Activated CD8-positive, alpha-beta T cell treated with anti-CD3 and anti-CD28 coated beads, Interleukin-2, amount 10 ng/mL, durations not matched to agents 7 days and 5 days (primary cell): ENCODE measurements at regions not wholly inside any gene's neighbourhood (a gene's known extent, or its start where the extent isn't known, plus 50 kb on each side); places are given as distances from the start of the nearest gene placed in this dataset.

Experiments
- ATAC-seq: fragments of 150-1000 bp; cut with Tn5 transposase; one replicate; pipeline ENCODE4 v1.10.0; 2021; ENCODE audit warnings: moderate library complexity
- CTCF ChIA-PET: fragments of 350-600 bp; sonication (Branson Sonifier 250); formaldehyde crosslinking; loops from one replicate; lab custom pipeline; 2021; ENCODE audit warnings: antibody characterized with exemption; lab: Charles Lee
- POLR2A ChIA-PET: fragments of 350-600 bp; sonication (Branson Sonifier 250); formaldehyde crosslinking; loops from one replicate; lab custom pipeline; 2021; ENCODE audit warnings: antibody characterized with exemption; lab: Charles Lee
- DNase-seq: peaks from one replicate; pipeline ENCODE4 v3.0.0-alpha.2; 2020
- H3K27ac Mint-ChIP-seq: one replicate; pipeline ENCODE4 v1.8.0; 2021; ENCODE audit warnings: mild to moderate bottlenecking, mixed read lengths
- H3K27me3 Mint-ChIP-seq: one replicate; pipeline ENCODE4 v1.8.0; 2021; ENCODE audit warnings: low read depth, mixed read lengths
- H3K36me3 Mint-ChIP-seq: one replicate; pipeline ENCODE4 v1.8.0; 2021; ENCODE audit warnings: low read depth, mixed read lengths
- H3K4me1 Mint-ChIP-seq: one replicate; pipeline ENCODE4 v1.8.0; 2021; ENCODE audit warnings: low read depth, mixed read lengths
- H3K4me3 Mint-ChIP-seq: one replicate; pipeline ENCODE4 v1.8.0; 2021; ENCODE audit warnings: mild to moderate bottlenecking, mixed read lengths
- H3K9me3 Mint-ChIP-seq: one replicate; pipeline ENCODE4 v1.8.0; 2022; ENCODE audit warnings: mixed read lengths; ENCODE audit not compliant: insufficient read depth

DNA sequence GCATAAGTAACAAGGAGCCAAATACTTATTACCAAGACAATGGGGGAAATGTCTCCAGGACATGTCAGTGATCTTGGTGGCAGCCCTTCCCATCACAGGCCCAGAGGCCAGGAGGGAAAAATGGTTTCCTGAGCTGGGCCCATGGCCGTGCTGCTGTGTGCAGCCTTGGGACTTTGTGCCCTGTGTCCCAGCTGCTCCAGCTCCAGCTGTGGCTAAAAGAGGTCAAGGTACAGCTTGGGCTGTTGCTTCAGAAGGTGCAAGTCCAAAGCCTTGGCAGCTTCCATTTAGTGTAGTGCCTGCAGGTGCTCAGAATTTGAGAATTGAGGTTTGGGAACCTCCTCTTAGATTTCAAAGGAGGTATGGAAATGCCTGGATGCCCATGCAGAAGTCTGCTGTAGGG, 212.3 kb upstream of the DCN start:
- ATAC-seq: no peak
- CTCF ChIA-PET: interaction anchor here (2.8 kb wide), 1 partner anchor 13 kb away, joined by 18 read pairs; no protein-coding TSS in a partner anchor

GRCh38 chr12:91388573-91388972, 206.0 kb upstream of the DCN start:
- H3K36me3 Mint-ChIP-seq: no peaks in the 10 kb centered on the region
- no peak overlapping the region for H3K4me3 Mint-ChIP-seq
- H3K27ac Mint-ChIP-seq: no peak overlapping the region
- DNase-seq (no peak), ATAC-seq (no peak)
- H3K9me3 Mint-ChIP-seq: peaks cover 3% of the 10 kb centered on the region
- peaks cover 8% of the 10 kb centered on the region for H3K27me3 Mint-ChIP-seq
- ChIA-PET CTCF (interaction anchor here (0.6 kb wide), 1 partner anchor 23 kb away, joined by 3 read pairs; no protein-coding TSS in a partner anchor), POLR2A (no interaction called here)
- no peaks in the 10 kb centered on the region for H3K4me1 Mint-ChIP-seq

More for the DNA sequence above, 212.3 kb upstream of the DCN start:
- peaks cover 13% of the 10 kb centered on the region for H3K9me3 Mint-ChIP-seq
- POLR2A ChIA-PET: no interaction called here
- DNase-seq: no peak
- H3K36me3 Mint-ChIP-seq: peaks cover 2% of the 10 kb centered on the region
- H3K4me1 Mint-ChIP-seq: peaks cover 20% of the 10 kb centered on the region
- no peaks in the 10 kb centered on the region for H3K27me3 Mint-ChIP-seq
- H3K27ac Mint-ChIP-seq: no peak overlapping the region
- no peak overlapping the region for H3K4me3 Mint-ChIP-seq

DNA sequence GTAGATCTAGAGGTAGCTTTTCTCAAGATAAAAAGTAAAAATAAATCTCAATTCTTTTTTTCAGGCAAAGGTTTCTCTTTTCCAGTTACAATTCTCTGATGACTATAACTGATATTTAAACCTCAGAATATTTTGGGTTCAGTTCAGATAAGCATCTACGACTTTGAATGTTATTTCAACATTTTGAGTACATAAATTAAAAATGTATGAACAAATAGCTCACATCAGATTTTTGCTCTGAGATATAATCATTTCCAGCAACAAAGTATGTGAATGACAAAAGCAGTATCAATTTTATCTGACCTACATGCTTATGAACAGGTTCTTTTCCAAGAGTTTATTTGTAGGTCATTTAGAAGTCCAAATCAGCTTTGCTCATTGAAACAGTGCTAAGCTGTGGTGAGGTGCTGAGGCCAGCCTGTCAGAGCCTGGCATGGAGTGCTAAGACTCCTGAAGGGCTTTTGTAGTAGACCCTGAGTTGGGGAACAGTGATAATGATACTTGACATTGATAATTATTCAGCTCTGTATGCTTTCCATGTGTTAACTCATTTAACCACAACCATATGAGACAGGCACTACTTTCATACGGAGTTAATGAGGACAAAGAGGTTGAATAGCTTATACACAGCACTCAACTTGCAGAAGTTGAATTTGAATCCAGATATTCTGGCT, 205.0 kb upstream of the DCN start:
- H3K4me3 Mint-ChIP-seq: no peak overlapping the region
- H3K27me3 Mint-ChIP-seq: peaks cover 8% of the 10 kb centered on the region
- POLR2A ChIA-PET: interaction anchor here (2.0 kb wide), 1 partner anchor 758 kb away, joined by 5 read pairs; the partner anchor contains the start of gene BTG1
- ATAC-seq (no peak), DNase-seq (no peak)
- no peak overlapping the region for H3K27ac Mint-ChIP-seq
- CTCF ChIA-PET: interaction anchor here (0.5 to 1.5 kb wide), 3 partner anchors 31 to 1262 kb away, joined by 3 to 4 read pairs (median 3); no protein-coding TSS in a partner anchor
- no peaks in the 10 kb centered on the region for H3K9me3 Mint-ChIP-seq
- H3K4me1 Mint-ChIP-seq: no peaks in the 10 kb centered on the region
- no peaks in the 10 kb centered on the region for H3K36me3 Mint-ChIP-seq

DNA sequence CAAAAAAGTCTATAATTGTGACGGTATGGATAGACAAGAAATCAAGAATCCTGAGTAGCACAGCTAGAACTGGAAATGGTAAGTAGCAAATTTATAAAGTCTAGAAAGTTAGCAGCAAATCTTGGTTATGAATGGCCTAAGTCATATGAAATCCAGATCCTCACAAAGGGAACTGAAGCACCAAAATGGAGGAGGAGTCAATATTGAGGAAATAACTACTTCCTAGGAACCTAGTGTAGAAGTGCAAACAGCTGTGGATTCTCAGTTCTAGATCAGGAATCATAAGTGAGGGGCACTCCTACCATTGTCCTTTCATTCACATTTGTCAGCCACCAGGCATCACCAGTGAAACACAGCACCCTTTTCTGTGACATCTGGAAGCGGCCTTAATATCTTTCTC, 202.2 kb upstream of the DCN start:
- H3K4me1 Mint-ChIP-seq: peaks cover 6% of the 10 kb centered on the region
- no peak overlapping the region for H3K27ac Mint-ChIP-seq
- no peaks in the 10 kb centered on the region for H3K9me3 Mint-ChIP-seq
- ATAC-seq: no peak
- DNase-seq: no peak
- H3K36me3 Mint-ChIP-seq: no peaks in the 10 kb centered on the region
- POLR2A ChIA-PET: no interaction called here
- CTCF ChIA-PET: interaction anchor here (1.3 kb wide), 1 partner anchor 1119 kb away, joined by 3 read pairs; no protein-coding TSS in a partner anchor
- peaks cover 8% of the 10 kb centered on the region for H3K27me3 Mint-ChIP-seq
- no peak overlapping the region for H3K4me3 Mint-ChIP-seq

DNA sequence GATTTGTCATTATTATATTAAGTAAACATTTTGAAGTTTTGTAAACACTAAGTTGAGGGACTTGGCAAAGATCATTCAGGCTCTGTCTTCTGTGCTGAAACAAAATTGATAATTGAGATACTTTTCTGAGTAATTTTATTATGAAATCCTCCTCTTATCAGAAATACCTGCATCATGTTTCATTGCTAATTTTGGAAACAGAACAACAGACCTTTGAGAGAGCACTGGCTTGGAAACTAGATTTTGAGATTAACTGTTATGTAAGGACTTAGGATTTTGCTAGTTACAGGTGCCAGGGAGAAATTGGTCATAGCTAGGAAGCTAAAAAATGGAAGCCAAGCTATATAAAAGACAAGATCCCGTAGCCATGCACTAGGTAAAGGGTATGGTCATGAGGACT, 201.7 kb upstream of the DCN start:
- CTCF ChIA-PET: interaction anchor here (1.3 kb wide), 2 partner anchors 759 to 1119 kb away, joined by 3 read pairs; no protein-coding TSS in a partner anchor
- Mint-ChIP-seq H3K27ac (no peak overlapping the region), H3K9me3 (no peaks in the 10 kb centered on the region), H3K36me3 (no peaks in the 10 kb centered on the region), H3K4me3 (no peak overlapping the region), H3K27me3 (peaks cover 8% of the 10 kb centered on the region), H3K4me1 (peaks cover 6% of the 10 kb centered on the region)
- DNase-seq (no peak), ATAC-seq (no peak)
- POLR2A ChIA-PET: no interaction called here

DNA sequence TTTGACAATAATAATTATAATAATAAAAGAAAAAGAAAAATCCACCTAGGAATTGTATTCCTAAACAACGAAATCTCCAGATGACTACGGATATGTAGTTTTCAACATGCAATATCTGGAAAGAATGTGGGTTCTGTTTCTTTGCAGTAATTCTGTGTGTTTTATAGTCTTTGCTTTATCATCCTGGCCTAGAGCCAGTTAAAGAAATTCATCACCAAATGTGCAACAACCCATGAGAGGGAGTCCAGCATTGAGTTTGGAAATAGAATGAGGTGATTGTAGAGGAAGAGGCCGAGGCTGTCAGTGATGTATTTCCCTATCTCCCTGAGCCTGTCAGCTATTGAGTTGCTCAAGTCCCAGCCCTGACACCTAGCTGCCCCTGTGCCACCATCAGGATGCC, 200.5 kb upstream of the DCN start:
- ATAC-seq (no peak), DNase-seq (no peak)
- H3K4me3 Mint-ChIP-seq: no peak overlapping the region
- no peak overlapping the region for H3K27ac Mint-ChIP-seq
- ChIA-PET POLR2A (interaction anchor here (2.4 kb wide), 1 partner anchor 763 kb away, joined by 17 read pairs; the partner anchor contains the start of gene BTG1), CTCF (interaction anchor here (1.0 to 2.7 kb wide), 22 partner anchors 9 to 1266 kb away, joined by 3 to 50 read pairs (median 8); partner anchors contain the start of gene BTG1)
- no peaks in the 10 kb centered on the region for H3K9me3 Mint-ChIP-seq
- peaks cover 9% of the 10 kb centered on the region for H3K4me1 Mint-ChIP-seq
- H3K27me3 Mint-ChIP-seq: peaks cover 8% of the 10 kb centered on the region
- no peaks in the 10 kb centered on the region for H3K36me3 Mint-ChIP-seq

DNA sequence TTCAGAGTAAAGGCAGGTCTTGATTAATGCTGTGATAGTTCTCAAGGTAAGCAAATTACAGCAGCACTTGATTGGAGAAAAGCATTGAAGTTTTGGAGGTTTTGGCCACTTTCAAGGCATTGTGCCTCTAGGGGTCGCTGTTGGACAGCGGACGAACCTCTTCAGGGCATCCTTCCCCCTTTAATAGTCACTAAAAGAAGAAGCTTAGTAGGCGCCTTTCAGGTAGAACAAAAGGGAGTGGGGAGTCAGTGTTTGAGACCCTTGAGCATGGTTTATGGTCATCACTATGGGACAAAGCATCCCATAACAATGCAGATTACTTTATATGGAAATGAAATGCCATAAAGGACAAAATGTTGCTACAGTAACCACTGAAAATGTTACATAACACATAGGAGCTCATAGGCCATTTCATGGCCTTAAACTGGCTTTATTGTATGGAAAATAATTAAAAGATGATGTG, 199.5 kb upstream of the DCN start:
- POLR2A ChIA-PET: interaction anchor here (0.6 to 2.4 kb wide), 5 partner anchors 21 to 764 kb away, joined by 3 to 17 read pairs (median 4); partner anchors contain the start of gene BTG1
- H3K36me3 Mint-ChIP-seq: no peaks in the 10 kb centered on the region
- peak overlapping the region; percentile 66 for H3K4me3 Mint-ChIP-seq
- H3K27me3 Mint-ChIP-seq: peaks cover 10% of the 10 kb centered on the region
- no peaks in the 10 kb centered on the region for H3K9me3 Mint-ChIP-seq
- ATAC-seq (peak; percentile 88), DNase-seq (peak; percentile 87)
- CTCF ChIA-PET: interaction anchor here (0.5 to 2.7 kb wide), 89 partner anchors 8 to 1451 kb away, joined by 3 to 50 read pairs (median 4); partner anchors contain the start of gene BTG1
- no peak overlapping the region for H3K27ac Mint-ChIP-seq
- peaks cover 9% of the 10 kb centered on the region for H3K4me1 Mint-ChIP-seq

- ChIA-PET POLR2A (interaction anchor here (0.6 to 2.4 kb wide), 3 partner anchors 306 to 764 kb away, joined by 3 to 17 read pairs (median 8); partner anchors contain the start of gene BTG1), CTCF (interaction anchor here (0.6 to 2.7 kb wide), 77 partner anchors 8 to 1452 kb away, joined by 3 to 50 read pairs (median 4); partner anchors contain the start of gene BTG1)
- Mint-ChIP-seq H3K9me3 (no peaks in the 10 kb centered on the region), H3K4me3 (peak overlapping the region; percentile 66), H3K36me3 (no peaks in the 10 kb centered on the region), H3K27me3 (peaks cover 10% of the 10 kb centered on the region), H3K4me1 (peaks cover 9% of the 10 kb centered on the region), H3K27ac (no peak overlapping the region)
- ATAC-seq: peak; percentile 45
- peak; percentile 22 for DNase-seq
These were observed 198.7 kb upstream of the DCN start for GRCh38 chr12:91381309-91381804.

- H3K27me3 Mint-ChIP-seq: peaks cover 8% of the 10 kb centered on the region
- no peaks in the 10 kb centered on the region for H3K9me3 Mint-ChIP-seq
- H3K36me3 Mint-ChIP-seq: no peaks in the 10 kb centered on the region
- H3K4me1 Mint-ChIP-seq: peaks cover 9% of the 10 kb centered on the region
- no peak overlapping the region for H3K27ac Mint-ChIP-seq
- DNase-seq (no peak), ATAC-seq (no peak)
- ChIA-PET POLR2A (interaction anchor here (2.4 kb wide), 1 partner anchor 765 kb away, joined by 17 read pairs; the partner anchor contains the start of gene BTG1), CTCF (interaction anchor here (1.0 to 2.7 kb wide), 24 partner anchors 7 to 1268 kb away, joined by 3 to 50 read pairs (median 9); partner anchors contain the start of gene BTG1)
- H3K4me3 Mint-ChIP-seq: no peak overlapping the region
These were observed 198.0 kb upstream of the DCN start for GRCh38 chr12:91380631-91381030.

DNA sequence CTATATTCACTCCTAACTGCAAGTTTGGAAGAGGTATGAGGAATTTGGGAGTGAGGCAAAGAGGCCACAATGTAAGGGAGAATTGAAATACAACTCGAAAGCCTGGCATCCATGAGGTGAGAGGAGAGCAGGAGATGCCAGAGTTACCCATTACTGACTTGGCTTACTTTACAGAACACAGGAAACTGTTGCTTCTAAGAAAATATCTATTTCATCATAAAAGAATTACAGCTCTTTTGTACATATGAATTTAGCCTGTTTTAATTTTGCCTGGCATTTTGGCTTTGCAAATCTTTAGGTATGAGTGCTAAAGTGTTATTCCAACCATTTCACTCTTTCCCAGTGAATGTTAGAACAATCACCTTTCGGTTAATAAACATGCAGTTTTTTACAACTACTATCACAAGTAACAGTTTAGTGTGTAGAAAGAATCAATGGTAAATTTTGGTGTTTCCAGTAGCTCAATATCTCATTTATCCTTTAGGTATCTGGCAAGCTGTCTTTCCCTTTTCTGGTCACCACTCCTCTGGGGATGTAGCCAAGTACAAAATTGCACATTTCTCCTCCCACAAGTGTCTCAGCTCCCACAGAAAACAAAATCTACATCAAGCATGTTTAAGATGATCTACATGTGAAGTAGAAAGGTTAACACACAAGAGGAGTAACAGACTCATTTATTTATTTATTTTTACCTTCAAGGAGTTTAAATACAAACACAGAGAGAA, 196.6 kb upstream of the DCN start:
- peaks cover 8% of the 10 kb centered on the region for H3K27me3 Mint-ChIP-seq
- H3K9me3 Mint-ChIP-seq: no peaks in the 10 kb centered on the region
- no peak for ATAC-seq
- peaks cover 9% of the 10 kb centered on the region for H3K4me1 Mint-ChIP-seq
- POLR2A ChIA-PET: interaction anchor here (0.6 to 1.9 kb wide), 3 partner anchors 764 to 768 kb away, joined by 3 to 5 read pairs (median 4); partner anchors contain the start of gene BTG1
- CTCF ChIA-PET: no interaction called here
- no peaks in the 10 kb centered on the region for H3K36me3 Mint-ChIP-seq
- DNase-seq: no peak
- H3K27ac Mint-ChIP-seq: no peak overlapping the region
- H3K4me3 Mint-ChIP-seq: no peak overlapping the region

- ChIA-PET CTCF (interaction anchor here (1.2 kb wide), 1 partner anchor 11 kb away, joined by 3 read pairs; no protein-coding TSS in a partner anchor), POLR2A (interaction anchor here (0.5 to 1.9 kb wide), 2 partner anchors 191 to 768 kb away, joined by 3 to 5 read pairs; partner anchors contain the start of gene BTG1)
- no peaks in the 10 kb centered on the region for H3K36me3 Mint-ChIP-seq
- H3K9me3 Mint-ChIP-seq: no peaks in the 10 kb centered on the region
- no peak overlapping the region for H3K4me3 Mint-ChIP-seq
- no peak for ATAC-seq
- peaks cover 8% of the 10 kb centered on the region for H3K27me3 Mint-ChIP-seq
- DNase-seq: no peak
- H3K4me1 Mint-ChIP-seq: peaks cover 9% of the 10 kb centered on the region
- no peak overlapping the region for H3K27ac Mint-ChIP-seq
These were observed 194.8 kb upstream of the DCN start for GRCh38 chr12:91377436-91377835.
